ENCODE measurements at regions not wholly inside any gene's neighbourhood (a gene's known extent, or its start where the extent isn't known, plus 50 kb on each side); places are given as distances from the start of the nearest gene placed in this dataset.

DNA sequence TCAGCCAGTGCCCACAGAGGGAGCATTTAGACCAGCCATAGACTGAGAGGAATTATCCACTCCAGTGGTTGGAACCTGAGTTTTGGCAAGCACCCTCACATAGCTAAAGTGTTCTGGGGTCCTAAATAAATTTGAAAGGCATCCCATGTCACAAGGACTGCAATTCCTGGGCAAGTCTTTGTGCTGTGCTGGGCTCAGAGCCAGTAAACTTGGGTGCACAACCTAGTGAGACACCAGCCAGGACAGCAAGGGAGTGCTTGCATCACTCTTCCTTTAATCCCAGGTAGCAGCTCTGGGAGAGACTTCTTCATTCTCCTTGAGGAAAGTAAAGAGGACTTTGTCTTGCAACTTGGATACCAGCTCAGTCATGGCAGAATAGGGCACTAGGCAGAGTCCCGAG, 142.0 kb upstream of the FSCB start (continued):
- TF ChIP-seq NR0B1 (IDR thresholded peaks at IDR 0.05; ENCODE audit: partially characterized antibody), result no peak
- TF ChIP-seq HMG20A (CRISPR knock-in tag; conservative IDR thresholded peaks at IDR 0.05), result no peak
- TF ChIP-seq ZBTB40 (IDR thresholded peaks at IDR 0.05), result no peak
- TF ChIP-seq ZBTB40 (CRISPR knock-in tag; IDR thresholded peaks at IDR 0.05), result no peak
- no peak for TF ChIP-seq MXI1 (IDR thresholded peaks at IDR 0.05; ENCODE audit: low read depth, low read length)
- TF ChIP-seq NFRKB (IDR thresholded peaks at IDR 0.05; ENCODE audit: low read depth), result no peak
- TF ChIP-seq RHOXF2B (CRISPR knock-in tag; conservative IDR thresholded peaks at IDR 0.05), result no peak
- TF ChIP-seq POLR2B (IDR thresholded peaks at IDR 0.05; ENCODE audit: low read depth, partially characterized antibody), result no peak
- TF ChIP-seq RNF2 (IDR thresholded peaks at IDR 0.05), result no peak
- TF ChIP-seq TCFL5 (CRISPR knock-in tag; conservative IDR thresholded peaks at IDR 0.05), result no peak
- no peak for TF ChIP-seq KLF10 (CRISPR knock-in tag; IDR thresholded peaks at IDR 0.05)
- TF ChIP-seq TAF1 (IDR thresholded peaks at IDR 0.05; ENCODE audit: control insufficient read depth, extremely low read depth, insufficient read depth, low read length, severe bottlenecking), result no peak
- TF ChIP-seq, protein P1, sequence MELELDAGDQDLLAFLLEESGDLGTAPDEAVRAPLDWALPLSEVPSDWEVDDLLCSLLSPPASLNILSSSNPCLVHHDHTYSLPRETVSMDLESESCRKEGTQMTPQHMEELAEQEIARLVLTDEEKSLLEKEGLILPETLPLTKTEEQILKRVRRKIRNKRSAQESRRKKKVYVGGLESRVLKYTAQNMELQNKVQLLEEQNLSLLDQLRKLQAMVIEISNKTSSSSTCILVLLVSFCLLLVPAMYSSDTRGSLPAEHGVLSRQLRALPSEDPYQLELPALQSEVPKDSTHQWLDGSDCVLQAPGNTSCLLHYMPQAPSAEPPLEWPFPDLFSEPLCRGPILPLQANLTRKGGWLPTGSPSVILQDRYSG (tag; conservative IDR thresholded peaks at IDR 0.05; ENCODE audit: low read depth), result no peak

Data from K562 (cell line).